ENCODE measurements at regions not wholly inside any gene's neighbourhood (a gene's known extent, or its start where the extent isn't known, plus 50 kb on each side); places are given as distances from the start of the nearest gene placed in this dataset.

DNA sequence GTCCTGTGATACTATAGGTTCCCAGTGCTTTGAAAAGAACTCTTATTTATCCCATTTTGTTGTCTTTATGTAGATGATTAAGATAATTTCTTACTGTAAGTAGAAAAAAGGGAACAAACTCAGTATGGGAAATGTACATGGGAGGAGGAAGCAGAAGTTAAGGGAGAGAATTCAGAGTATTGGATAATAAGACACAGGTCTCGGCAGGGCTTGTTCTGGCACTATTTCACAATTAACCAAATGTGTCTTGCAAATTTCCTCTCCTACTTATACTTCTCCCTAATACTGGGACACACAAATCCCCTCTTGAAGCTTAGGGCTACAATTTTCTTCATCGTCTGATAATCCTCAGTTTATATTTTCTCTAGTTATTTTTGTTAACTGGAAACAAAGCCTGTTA, 744.0 kb downstream of the ADCYAP1 start:
- no peak for DNase-seq
- TF ChIP-seq, protein P1, sequence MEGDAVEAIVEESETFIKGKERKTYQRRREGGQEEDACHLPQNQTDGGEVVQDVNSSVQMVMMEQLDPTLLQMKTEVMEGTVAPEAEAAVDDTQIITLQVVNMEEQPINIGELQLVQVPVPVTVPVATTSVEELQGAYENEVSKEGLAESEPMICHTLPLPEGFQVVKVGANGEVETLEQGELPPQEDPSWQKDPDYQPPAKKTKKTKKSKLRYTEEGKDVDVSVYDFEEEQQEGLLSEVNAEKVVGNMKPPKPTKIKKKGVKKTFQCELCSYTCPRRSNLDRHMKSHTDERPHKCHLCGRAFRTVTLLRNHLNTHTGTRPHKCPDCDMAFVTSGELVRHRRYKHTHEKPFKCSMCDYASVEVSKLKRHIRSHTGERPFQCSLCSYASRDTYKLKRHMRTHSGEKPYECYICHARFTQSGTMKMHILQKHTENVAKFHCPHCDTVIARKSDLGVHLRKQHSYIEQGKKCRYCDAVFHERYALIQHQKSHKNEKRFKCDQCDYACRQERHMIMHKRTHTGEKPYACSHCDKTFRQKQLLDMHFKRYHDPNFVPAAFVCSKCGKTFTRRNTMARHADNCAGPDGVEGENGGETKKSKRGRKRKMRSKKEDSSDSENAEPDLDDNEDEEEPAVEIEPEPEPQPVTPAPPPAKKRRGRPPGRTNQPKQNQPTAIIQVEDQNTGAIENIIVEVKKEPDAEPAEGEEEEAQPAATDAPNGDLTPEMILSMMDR (IDR thresholded peaks at IDR 0.05; ENCODE audit: low read depth, low read length) = no peak
- Histone ChIP-seq H3K9me3 (ENCODE audit: severe bottlenecking) (no peaks in the 10 kb centered on the region), H3K4me3 (ENCODE audit: low read depth, low read length) (no peak overlapping the region), H3K27ac (no peak overlapping the region), H3K36me3 (no peaks in the 10 kb centered on the region), H3K27me3 (ENCODE audit: insufficient read depth, low read depth, severe bottlenecking) (no peaks in the 10 kb centered on the region)

DNA sequence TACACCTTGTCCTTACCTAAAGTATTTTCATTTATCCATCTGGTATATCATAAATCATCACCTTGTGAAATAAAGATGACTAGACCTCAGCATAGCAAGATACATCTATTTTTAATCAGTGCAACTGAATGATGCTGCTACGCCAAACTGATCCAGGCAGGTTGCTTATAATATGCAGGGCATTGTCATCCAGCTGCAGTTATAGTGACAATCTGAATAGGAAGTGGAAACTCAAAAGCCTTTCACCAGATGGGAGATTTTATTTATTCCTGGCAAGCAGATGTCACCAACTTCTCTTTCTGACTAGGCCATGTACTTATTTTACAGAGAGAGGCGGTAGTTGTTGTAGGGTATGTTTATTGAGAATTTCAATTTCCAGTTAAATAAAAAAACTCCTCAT, 747.3 kb downstream of the ADCYAP1 start:
- no peak for DNase-seq
- no peak overlapping the region for H3K4me3 ChIP-seq (ENCODE audit: low read depth, low read length)
- TF ChIP-seq, protein P1 (IDR thresholded peaks at IDR 0.05; ENCODE audit: low read depth, low read length) = no peak
- no peaks in the 10 kb centered on the region for H3K9me3 ChIP-seq (ENCODE audit: severe bottlenecking)
- no peak overlapping the region for H3K27ac ChIP-seq
- no peaks in the 10 kb centered on the region for H3K27me3 ChIP-seq (ENCODE audit: insufficient read depth, low read depth, severe bottlenecking)
- no peaks in the 10 kb centered on the region for H3K36me3 ChIP-seq

DNA sequence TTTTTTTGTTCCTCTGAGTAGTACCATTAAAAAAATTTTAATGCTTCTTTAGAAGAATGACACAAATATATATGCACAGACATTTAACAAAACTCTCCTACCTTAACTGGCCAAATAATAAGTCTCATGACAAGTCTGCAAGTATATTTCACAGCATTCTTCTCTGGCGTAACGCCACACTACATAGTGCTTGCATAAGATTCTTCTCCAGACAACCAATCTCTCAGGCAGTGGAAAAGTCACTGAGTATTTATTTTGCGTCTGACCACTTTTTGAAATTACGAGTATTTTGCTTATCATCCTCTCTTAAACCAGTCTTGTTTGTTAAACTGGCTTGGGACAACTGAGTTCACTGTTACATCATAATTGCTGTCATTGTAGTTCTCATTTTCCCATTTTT, 749.2 kb downstream of the ADCYAP1 start:
- no peaks in the 10 kb centered on the region for H3K9me3 ChIP-seq (ENCODE audit: severe bottlenecking)

DNA sequence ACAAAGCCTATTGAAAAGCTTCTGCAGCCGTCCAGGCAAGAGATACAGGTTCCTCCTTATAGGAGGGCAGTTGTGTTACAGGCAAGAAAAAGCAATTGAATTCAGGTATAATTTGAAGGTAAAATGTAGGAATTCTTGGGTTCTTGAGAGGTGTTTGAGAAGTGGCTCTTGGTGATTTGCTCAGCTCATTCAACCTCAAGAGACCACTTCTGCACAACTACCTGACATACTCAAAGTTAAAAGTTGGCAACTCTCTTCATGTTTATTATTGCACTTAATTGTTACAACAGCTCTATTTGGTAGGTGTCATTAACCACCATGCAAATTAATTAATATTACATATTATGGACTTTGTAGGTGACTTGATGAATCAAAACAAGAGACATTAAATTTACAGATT, 753.2 kb downstream of the ADCYAP1 start:
- Histone ChIP-seq H3K36me3 (no peaks in the 10 kb centered on the region), H3K27ac (no peak overlapping the region), H3K9me3 (ENCODE audit: severe bottlenecking) (no peaks in the 10 kb centered on the region), H3K27me3 (ENCODE audit: insufficient read depth, low read depth, severe bottlenecking) (no peaks in the 10 kb centered on the region), H3K4me3 (ENCODE audit: low read depth, low read length) (no peak overlapping the region)
- no peak for DNase-seq
- TF ChIP-seq, protein P1 (IDR thresholded peaks at IDR 0.05; ENCODE audit: low read depth, low read length) = no peak

More for the DNA sequence above, 749.2 kb downstream of the ADCYAP1 start:
- no peaks in the 10 kb centered on the region for H3K36me3 ChIP-seq
- no peak for DNase-seq
- H3K27me3 ChIP-seq (ENCODE audit: insufficient read depth, low read depth, severe bottlenecking) = no peaks in the 10 kb centered on the region
- TF ChIP-seq, protein P1 (IDR thresholded peaks at IDR 0.05; ENCODE audit: low read depth, low read length) = no peak
- H3K4me3 ChIP-seq (ENCODE audit: low read depth, low read length) = no peak overlapping the region
- H3K27ac ChIP-seq = no peak overlapping the region

DNA sequence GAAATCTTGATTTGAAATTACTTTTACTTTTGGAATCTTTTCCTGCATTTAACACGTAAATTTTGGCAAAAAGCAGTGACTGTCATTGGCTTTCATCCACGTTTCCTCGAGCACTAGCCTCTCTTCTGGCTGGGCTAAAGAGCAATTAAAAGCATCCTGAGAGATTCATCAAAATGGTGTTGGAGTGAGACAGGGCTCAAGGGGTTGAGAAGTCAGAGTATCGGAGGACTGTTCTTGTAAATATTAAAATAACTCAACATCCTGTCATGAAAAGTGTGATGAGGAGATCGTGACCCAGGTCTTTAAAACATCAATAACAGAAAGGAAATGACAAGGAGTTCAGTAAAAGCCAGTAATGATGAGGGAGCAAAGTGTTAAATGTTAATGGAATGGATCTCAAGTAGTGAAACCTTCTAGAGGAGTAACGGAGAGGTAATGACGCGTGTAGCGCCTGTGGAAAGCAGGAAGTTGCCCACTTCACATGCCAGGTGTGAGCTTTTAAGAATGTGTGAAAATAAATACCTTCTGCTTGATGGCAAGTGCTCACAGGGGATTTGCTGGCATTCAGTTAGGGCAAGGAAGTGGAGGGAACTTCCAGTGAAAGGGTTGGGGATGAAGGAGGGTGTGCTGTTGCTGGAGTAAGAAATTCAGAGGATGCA, 754.4 kb downstream of the ADCYAP1 start:
- no peaks in the 10 kb centered on the region for H3K9me3 ChIP-seq (ENCODE audit: severe bottlenecking)
- TF ChIP-seq, protein P1 (IDR thresholded peaks at IDR 0.05; ENCODE audit: low read depth, low read length) = no peak
- no peak for DNase-seq
- H3K4me3 ChIP-seq (ENCODE audit: low read depth, low read length) = no peak overlapping the region
- no peaks in the 10 kb centered on the region for H3K36me3 ChIP-seq
- H3K27ac ChIP-seq = no peak overlapping the region
- no peaks in the 10 kb centered on the region for H3K27me3 ChIP-seq (ENCODE audit: insufficient read depth, low read depth, severe bottlenecking)
